ENCODE measurements at regions not wholly inside any gene's neighbourhood (a gene's known extent, or its start where the extent isn't known, plus 50 kb on each side); places are given as distances from the start of the nearest gene placed in this dataset.

GRCh38 chr4:114184901-114185300 lies 205.5 kb upstream of the ARSJ start:
- no peak for DNase-seq

- no peak for DNase-seq
Measured at GRCh38 chr4:114187592-114187991, 208.1 kb upstream of the ARSJ start.

DNA sequence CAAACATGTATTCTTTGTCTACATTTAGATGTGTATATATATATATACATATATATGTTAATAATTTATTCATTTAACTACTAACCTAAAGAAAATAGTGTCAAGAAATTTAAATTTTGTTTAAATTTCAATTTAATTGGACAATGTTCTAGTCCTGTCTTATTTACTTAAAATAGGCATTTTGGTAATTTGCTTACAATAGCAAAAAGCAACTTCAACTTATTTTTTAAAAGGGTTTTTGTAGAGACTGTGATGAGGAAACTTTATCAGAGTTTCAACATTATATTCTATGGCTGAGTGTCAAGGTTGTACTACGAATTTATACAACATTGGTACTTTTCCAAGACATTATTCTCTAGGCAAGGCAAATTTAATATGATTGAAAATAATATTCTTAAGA lies 212.0 kb upstream of the ARSJ start:
- DNase-seq: no peak

DNA sequence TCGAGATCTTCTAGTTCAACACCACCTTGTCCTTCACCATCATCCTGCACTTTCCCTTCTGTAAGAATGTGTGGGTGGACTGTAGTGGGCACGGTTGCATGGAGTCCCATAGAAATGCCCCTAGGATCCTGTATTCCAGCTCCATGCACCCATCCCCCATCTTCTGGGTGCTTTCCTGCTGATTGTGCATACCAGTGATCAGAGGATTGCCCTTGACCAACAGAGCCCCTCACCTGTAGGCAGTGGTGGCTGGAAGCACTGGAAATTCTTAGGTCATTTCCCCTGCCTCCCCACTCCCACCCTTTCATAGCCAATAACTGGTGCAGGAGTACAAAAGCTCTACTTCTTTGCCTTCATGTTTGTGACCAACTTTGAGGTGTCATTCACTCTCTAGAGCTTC lies 213.4 kb upstream of the ARSJ start:
- no peak for DNase-seq

- no peak for DNase-seq
Measured at GRCh38 chr4:114193624-114194399, 214.4 kb upstream of the ARSJ start.

- no peak for DNase-seq
Measured at GRCh38 chr4:114196606-114197005, 217.2 kb upstream of the ARSJ start.

- no peak for DNase-seq
Measured at GRCh38 chr4:114200026-114200425, 220.6 kb upstream of the ARSJ start.

GRCh38 chr4:114205261-114205660 lies 225.8 kb upstream of the ARSJ start:
- no peak for DNase-seq

- DNase-seq: peak; percentile 72
Measured at GRCh38 chr4:114208574-114209151, 229.2 kb upstream of the ARSJ start.

DNA sequence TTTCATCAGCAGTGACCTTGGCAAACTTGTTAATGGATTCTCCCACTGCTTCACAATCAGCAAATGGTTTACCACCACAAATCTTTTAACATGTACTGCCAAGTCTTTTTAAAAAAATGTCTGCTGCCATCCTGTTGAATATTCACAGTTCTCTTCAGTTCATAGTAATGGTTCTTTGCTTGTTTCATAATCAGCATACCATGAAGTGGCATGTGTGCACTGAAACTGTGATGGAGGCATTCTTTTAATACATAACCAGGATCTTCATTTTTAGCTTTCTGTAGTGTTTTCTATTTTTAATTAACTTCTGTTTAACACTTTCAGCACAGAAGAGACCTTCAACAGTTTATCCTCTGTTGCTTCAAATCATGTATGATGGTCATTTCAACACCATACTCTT lies 230.1 kb upstream of the ARSJ start:
- DNase-seq: no peak

- DNase-seq: no peak
Measured at GRCh38 chr4:114211556-114211955, 232.1 kb upstream of the ARSJ start.

GRCh38 chr4:114217150-114217817 lies 237.8 kb upstream of the ARSJ start:
- DNase-seq: no peak

GRCh38 chr4:114223580-114223979 lies 244.1 kb upstream of the ARSJ start:
- DNase-seq: no peak

DNA sequence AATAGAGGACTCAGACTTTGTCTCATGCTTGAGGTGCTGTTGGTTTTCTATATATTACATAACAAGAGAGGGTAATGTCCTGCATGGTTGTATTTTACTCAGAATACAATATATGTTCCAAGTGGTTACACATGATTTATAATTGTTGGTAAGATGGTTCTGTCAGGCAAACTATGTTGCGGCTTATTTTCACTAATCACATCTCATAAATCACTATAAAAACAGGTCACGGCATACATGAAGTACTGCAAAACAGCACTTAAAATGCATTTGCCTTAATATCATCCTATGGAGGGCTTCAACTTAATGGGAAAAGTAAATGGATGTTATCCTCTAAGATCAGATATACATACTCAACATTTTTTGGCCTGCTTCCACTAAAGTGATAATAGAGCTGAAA lies 246.0 kb upstream of the ARSJ start:
- peak; percentile 25 for DNase-seq

DNA sequence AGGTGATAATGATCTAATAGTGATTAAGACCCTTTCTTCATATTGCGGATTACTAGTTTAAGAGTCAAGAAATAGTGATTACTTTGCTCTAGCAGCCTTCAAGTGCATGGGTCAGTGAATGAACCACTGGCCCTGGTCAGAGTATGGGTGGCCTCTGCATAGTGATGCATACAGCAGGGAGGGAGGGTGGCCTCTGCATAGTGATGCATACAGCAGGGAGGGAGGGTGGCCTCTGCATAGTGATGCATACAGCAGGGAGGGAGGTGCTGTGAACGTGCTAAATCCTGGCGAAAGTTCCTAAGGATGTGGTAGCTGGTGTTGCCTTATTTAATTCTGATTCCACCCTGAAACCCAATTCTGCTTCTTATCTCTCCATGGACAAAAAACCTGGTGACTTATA lies 246.7 kb upstream of the ARSJ start:
- no peak for DNase-seq

DNA sequence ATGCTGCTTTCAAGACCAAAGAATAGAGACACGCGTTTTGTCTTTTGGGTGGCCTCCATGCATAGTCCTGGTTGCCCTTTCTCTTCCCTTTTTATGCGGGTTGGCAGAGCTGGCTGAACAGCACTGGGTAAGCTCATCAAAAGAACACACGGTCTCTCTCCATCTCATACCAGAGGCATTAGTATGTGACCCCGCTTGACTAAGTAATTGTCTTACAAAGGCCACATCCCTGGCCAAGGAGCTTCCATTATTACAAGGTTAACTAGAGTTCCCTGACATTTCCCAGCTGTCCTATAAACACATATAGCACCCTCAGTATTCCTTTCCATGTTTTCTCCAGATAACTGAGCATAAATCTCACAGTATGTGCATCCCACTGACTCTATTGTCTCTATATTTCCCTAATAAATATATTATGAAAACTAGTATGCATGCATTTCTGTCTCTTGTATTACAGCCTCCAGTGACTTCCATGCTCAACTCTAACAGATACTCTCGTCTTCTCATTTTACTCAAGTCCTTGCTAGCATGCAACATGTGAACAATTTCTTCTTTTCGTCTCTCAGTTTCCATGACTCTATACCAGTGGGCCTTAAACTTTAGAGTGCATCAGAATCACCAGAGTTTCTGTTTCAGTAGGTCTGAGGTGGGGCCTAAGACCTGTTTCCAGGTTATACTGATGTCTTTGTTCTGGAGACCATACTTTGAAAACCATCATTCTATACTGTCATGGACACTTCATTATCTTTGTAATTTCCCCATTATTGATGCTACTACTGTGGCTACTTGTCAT lies 247.7 kb upstream of the ARSJ start:
- no peak for DNase-seq

DNA sequence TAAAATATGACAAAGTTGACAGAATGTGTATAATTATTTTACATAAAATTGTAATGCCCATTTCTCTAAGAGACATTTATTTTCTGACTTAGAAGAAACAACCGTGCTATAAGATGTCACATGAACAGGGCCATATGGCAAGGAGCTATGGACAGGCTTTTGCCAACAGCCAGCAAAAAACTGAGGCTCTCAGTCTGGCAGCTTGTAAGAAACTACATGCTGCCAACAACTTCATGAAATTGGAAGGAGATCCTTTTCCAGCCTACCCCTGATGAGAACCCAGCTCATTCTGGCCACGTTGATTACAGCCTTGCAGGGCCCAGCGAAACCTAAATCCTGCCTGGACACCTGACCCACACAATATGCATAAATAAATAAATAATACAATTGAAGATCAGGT lies 250.3 kb upstream of the ARSJ start:
- no peak for DNase-seq

GRCh38 chr4:114236171-114236769 lies 256.8 kb upstream of the ARSJ start:
- no peak for DNase-seq

DNA sequence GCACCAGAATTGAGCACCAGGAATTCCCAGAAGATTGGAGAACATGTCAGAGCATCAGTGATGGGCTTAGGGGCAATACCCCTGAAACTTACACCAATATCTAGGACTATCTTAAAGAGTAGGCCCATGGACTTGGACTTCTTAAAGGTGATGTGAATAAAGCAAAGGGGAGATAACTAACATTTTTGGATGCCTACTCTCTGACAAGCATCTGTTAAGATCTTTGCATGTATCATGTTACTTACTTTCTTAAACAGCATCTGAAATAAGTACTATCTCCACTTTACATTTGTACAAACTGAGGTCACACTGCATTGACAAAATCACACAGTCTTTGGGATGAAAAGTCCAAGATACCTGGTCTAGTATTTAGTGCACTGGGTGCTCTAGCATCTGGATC lies 258.6 kb upstream of the ARSJ start:
- no peak for DNase-seq

GRCh38 chr4:114249561-114249960 lies 270.1 kb upstream of the ARSJ start:
- no peak for DNase-seq

DNA sequence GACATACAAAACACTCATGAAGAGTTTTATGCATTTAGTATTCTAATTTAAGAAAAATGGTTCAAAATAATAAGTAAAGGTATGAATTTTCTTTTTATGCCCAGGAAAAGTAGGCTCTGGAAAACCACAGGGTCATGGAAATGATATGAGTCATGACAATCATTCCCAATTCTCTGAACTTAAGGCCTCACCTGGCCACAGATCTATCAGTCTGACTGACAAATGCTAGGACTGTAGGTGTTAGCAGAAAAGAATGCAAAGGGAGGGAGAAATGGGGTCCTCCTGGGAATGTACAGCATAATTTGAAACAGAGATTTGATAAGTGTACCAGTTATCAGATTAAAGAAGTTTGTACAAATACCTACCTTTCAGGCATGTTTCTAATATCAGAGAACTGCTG lies 270.5 kb upstream of the ARSJ start:
- no peak for DNase-seq

DNA sequence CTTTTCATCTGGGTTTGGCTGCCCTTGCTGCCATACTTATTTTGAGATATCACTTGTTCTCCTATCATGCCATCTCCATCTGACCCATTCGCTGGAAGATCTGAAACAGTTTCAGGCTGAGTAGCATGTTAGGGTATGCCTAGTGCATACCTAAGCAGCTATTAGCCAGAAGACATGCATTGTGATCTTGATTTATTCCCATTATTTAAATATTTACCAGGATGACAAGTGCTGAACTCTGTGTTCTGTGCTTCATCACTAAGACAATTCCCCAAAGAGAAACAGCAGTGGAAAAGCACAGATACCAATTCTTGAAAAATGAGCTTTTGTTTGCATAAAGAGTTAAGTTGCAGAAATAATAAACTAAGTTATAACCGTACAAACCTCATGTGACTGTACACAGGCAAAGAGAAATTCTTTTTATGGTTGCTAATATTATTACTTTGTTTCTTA lies 271.0 kb upstream of the ARSJ start:
- DNase-seq: peak; percentile 42

DNA sequence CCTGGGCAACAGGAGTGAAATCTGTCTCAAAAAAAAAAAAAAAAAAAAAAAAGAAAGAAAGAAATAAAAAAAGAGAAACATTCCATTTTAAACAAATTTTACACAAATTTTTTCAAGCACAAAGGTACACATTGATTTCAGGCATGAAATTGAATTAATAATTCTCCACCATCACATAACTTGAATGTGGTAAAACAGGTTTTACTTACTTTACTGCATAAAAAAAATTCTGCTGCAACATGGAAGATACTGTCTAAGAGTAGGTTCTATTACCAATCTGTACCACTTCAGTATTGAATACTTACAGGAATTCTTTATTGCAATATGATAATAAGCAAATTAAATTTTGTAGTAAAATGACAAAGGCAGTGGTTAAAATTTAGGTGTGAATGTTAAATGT lies 271.6 kb upstream of the ARSJ start:
- no peak for DNase-seq

All from fibroblast of skin of right quadriceps (primary cell).